ENCODE measurements at regions not wholly inside any gene's neighbourhood (a gene's known extent, or its start where the extent isn't known, plus 50 kb on each side); places are given as distances from the start of the nearest gene placed in this dataset.

DNA sequence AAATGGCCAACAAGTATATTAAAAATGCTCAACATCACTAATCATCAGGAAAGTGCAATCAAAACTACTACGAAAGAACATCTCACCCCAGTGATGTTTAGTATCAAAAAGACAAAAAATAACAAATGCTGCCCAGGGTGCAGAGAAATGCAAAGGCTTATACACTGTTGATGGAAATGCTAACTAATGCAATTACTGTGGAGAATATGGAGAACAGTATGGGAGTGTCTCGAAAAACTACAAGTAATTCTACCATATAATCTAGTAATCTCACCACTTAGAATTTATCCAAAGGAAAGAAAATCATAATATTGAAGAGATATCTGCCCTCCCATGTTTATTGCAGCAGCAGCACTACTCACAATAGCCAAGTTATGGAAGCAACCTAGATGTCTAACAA, 246.5 kb upstream of the VLDLR start:
- Mint-ChIP-seq H3K4me1 (no peaks in the 10 kb centered on the region), H3K4me3 (no peak overlapping the region), H3K27me3 (ENCODE audit: insufficient read depth, low read depth, poor library complexity) (peaks cover 3% of the 10 kb centered on the region), H3K27ac (no peak overlapping the region), H3K9me3 (peaks cover 25% of the 10 kb centered on the region), H3K36me3 (ENCODE audit: low read depth) (peaks cover 17% of the 10 kb centered on the region; the same call in 2 of the 3 replicates)
- no peak overlapping the region for H2AFZ ChIP-seq
- no peak overlapping the region for H3K27ac ChIP-seq (ENCODE audit: low read depth)
- no peaks in the 10 kb centered on the region for H3K27me3 ChIP-seq (ENCODE audit: insufficient read depth)
- H3K4me1 ChIP-seq (ENCODE audit: insufficient read depth), result no peaks in the 10 kb centered on the region
- peaks cover 6% of the 10 kb centered on the region; the same call in 1 of the 2 replicates for H3K9me2 ChIP-seq (ENCODE audit: insufficient read depth)
- no peaks in the 10 kb centered on the region for H3K79me2 ChIP-seq (replicated peaks; ENCODE audit: insufficient read depth)
- no peak for TF ChIP-seq POLR2AphosphoS5 (IDR thresholded peaks at IDR 0.05; ENCODE audit: low read depth)
- TF ChIP-seq, protein P1, sequence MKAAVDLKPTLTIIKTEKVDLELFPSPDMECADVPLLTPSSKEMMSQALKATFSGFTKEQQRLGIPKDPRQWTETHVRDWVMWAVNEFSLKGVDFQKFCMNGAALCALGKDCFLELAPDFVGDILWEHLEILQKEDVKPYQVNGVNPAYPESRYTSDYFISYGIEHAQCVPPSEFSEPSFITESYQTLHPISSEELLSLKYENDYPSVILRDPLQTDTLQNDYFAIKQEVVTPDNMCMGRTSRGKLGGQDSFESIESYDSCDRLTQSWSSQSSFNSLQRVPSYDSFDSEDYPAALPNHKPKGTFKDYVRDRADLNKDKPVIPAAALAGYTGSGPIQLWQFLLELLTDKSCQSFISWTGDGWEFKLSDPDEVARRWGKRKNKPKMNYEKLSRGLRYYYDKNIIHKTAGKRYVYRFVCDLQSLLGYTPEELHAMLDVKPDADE (IDR thresholded peaks at IDR 0.05), result no peak
- no peak for TF ChIP-seq JUNB (IDR thresholded peaks at IDR 0.05; ENCODE audit: unreplicated experiment)
- no peak for TF ChIP-seq CREB1 (CRISPR knock-in tag; IDR thresholded peaks at IDR 0.05; ENCODE audit: low read depth)
- TF ChIP-seq, protein P2, sequence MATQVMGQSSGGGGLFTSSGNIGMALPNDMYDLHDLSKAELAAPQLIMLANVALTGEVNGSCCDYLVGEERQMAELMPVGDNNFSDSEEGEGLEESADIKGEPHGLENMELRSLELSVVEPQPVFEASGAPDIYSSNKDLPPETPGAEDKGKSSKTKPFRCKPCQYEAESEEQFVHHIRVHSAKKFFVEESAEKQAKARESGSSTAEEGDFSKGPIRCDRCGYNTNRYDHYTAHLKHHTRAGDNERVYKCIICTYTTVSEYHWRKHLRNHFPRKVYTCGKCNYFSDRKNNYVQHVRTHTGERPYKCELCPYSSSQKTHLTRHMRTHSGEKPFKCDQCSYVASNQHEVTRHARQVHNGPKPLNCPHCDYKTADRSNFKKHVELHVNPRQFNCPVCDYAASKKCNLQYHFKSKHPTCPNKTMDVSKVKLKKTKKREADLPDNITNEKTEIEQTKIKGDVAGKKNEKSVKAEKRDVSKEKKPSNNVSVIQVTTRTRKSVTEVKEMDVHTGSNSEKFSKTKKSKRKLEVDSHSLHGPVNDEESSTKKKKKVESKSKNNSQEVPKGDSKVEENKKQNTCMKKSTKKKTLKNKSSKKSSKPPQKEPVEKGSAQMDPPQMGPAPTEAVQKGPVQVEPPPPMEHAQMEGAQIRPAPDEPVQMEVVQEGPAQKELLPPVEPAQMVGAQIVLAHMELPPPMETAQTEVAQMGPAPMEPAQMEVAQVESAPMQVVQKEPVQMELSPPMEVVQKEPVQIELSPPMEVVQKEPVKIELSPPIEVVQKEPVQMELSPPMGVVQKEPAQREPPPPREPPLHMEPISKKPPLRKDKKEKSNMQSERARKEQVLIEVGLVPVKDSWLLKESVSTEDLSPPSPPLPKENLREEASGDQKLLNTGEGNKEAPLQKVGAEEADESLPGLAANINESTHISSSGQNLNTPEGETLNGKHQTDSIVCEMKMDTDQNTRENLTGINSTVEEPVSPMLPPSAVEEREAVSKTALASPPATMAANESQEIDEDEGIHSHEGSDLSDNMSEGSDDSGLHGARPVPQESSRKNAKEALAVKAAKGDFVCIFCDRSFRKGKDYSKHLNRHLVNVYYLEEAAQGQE (IDR thresholded peaks at IDR 0.05; ENCODE audit: unreplicated experiment), result no peak
- no peak for TF ChIP-seq STAT1 (IDR thresholded peaks at IDR 0.05; ENCODE audit: unreplicated experiment)
- TF ChIP-seq EZH2phosphoT487 (IDR thresholded peaks at IDR 0.05; ENCODE audit: unreplicated experiment), result no peak
- DNase-seq (ENCODE audit: low spot score) (no peak), ATAC-seq (no peak)
- H3F3A ChIP-seq (replicated peaks; ENCODE audit: low read depth), result no peaks in the 10 kb centered on the region
- H4K20me1 ChIP-seq (replicated peaks; ENCODE audit: insufficient read depth), result no peaks in the 10 kb centered on the region
- no peak overlapping the region for H3K4me3 ChIP-seq
- H3K36me3 ChIP-seq (ENCODE audit: insufficient read depth), result no peaks in the 10 kb centered on the region
- no peak overlapping the region for H3K4me2 ChIP-seq

DNA sequence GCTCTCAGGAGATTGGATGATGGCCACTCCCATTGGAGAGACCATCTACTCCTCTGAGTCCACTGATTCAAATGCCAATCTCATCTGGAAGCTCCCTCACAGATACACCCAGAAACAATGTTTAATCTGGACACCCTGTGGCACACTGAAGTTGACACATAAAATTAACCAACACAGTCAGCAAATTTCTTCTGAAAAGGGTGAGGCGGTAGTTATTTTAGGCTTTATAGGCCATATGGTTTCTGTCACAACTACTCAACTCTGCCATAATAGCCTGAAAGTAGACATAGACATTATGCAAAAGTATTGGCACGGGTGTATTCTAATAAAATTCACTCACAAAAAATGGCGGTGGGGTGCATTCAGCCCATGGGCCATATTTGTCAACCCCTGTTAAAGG, 244.5 kb upstream of the VLDLR start:
- ATAC-seq, result no peak
- TF ChIP-seq, protein P2 (IDR thresholded peaks at IDR 0.05; ENCODE audit: unreplicated experiment), result no peak
- TF ChIP-seq, protein P3, sequence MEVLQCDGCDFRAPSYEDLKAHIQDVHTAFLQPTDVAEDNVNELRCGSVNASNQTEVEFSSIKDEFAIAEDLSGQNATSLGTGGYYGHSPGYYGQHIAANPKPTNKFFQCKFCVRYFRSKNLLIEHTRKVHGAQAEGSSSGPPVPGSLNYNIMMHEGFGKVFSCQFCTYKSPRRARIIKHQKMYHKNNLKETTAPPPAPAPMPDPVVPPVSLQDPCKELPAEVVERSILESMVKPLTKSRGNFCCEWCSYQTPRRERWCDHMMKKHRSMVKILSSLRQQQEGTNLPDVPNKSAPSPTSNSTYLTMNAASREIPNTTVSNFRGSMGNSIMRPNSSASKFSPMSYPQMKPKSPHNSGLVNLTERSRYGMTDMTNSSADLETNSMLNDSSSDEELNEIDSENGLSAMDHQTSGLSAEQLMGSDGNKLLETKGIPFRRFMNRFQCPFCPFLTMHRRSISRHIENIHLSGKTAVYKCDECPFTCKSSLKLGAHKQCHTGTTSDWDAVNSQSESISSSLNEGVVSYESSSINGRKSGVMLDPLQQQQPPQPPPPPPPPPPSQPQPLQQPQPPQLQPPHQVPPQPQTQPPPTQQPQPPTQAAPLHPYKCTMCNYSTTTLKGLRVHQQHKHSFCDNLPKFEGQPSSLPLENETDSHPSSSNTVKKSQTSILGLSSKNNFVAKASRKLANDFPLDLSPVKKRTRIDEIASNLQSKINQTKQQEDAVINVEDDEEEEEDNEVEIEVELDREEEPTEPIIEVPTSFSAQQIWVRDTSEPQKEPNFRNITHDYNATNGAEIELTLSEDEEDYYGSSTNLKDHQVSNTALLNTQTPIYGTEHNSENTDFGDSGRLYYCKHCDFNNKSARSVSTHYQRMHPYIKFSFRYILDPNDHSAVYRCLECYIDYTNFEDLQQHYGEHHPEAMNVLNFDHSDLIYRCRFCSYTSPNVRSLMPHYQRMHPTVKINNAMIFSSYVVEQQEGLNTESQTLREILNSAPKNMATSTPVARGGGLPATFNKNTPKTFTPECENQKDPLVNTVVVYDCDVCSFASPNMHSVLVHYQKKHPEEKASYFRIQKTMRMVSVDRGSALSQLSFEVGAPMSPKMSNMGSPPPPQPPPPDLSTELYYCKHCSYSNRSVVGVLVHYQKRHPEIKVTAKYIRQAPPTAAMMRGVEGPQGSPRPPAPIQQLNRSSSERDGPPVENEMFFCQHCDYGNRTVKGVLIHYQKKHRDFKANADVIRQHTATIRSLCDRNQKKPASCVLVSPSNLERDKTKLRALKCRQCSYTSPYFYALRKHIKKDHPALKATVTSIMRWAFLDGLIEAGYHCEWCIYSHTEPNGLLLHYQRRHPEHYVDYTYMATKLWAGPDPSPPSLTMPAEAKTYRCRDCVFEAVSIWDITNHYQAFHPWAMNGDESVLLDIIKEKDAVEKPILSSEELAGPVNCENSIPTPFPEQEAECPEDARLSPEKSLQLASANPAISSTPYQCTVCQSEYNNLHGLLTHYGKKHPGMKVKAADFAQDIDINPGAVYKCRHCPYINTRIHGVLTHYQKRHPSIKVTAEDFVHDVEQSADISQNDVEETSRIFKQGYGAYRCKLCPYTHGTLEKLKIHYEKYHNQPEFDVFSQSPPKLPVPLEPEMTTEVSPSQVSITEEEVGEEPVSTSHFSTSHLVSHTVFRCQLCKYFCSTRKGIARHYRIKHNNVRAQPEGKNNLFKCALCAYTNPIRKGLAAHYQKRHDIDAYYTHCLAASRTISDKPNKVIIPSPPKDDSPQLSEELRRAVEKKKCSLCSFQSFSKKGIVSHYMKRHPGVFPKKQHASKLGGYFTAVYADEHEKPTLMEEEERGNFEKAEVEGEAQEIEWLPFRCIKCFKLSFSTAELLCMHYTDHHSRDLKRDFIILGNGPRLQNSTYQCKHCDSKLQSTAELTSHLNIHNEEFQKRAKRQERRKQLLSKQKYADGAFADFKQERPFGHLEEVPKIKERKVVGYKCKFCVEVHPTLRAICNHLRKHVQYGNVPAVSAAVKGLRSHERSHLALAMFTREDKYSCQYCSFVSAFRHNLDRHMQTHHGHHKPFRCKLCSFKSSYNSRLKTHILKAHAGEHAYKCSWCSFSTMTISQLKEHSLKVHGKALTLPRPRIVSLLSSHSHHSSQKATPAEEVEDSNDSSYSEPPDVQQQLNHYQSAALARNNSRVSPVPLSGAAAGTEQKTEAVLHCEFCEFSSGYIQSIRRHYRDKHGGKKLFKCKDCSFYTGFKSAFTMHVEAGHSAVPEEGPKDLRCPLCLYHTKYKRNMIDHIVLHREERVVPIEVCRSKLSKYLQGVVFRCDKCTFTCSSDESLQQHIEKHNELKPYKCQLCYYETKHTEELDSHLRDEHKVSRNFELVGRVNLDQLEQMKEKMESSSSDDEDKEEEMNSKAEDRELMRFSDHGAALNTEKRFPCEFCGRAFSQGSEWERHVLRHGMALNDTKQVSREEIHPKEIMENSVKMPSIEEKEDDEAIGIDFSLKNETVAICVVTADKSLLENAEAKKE (CRISPR knock-in tag; IDR thresholded peaks at IDR 0.05), result no peak

More for the DNA sequence above, 244.5 kb upstream of the VLDLR start:
- peaks cover 25% of the 10 kb centered on the region for H3K9me3 Mint-ChIP-seq
- Histone ChIP-seq H3K9me2 (ENCODE audit: insufficient read depth) (peaks cover 6% of the 10 kb centered on the region; the same call in 1 of the 2 replicates), H3F3A (replicated peaks; ENCODE audit: low read depth) (no peaks in the 10 kb centered on the region), H3K4me3 (no peak overlapping the region), H3K79me2 (replicated peaks; ENCODE audit: insufficient read depth) (no peaks in the 10 kb centered on the region), H3K27me3 (ENCODE audit: insufficient read depth) (no peaks in the 10 kb centered on the region), H3K27ac (ENCODE audit: low read depth) (no peak overlapping the region), H4K20me1 (replicated peaks; ENCODE audit: insufficient read depth) (no peaks in the 10 kb centered on the region), H3K4me1 (ENCODE audit: insufficient read depth) (no peaks in the 10 kb centered on the region), H3K4me2 (no peak overlapping the region), H3K36me3 (ENCODE audit: insufficient read depth) (no peaks in the 10 kb centered on the region), H2AFZ (no peak overlapping the region)
- H3K4me1 Mint-ChIP-seq, result no peaks in the 10 kb centered on the region
- no peak overlapping the region for H3K4me3 Mint-ChIP-seq
- peaks cover 3% of the 10 kb centered on the region for H3K27me3 Mint-ChIP-seq (ENCODE audit: insufficient read depth, low read depth, poor library complexity)
- H3K27ac Mint-ChIP-seq, result no peak overlapping the region
- H3K36me3 Mint-ChIP-seq (ENCODE audit: low read depth), result peaks cover 17% of the 10 kb centered on the region; the same call in 2 of the 3 replicates
- DNase-seq (ENCODE audit: low spot score), result no peak
